Esophagus muscularis mucosa (tissue), 4 donors: ENCODE measurements at regions not wholly inside any gene's neighbourhood (a gene's known extent, or its start where the extent isn't known, plus 50 kb on each side); places are given as distances from the start of the nearest gene placed in this dataset.

Source experiments
- EP300 ChIP-seq: sonication (generic); formaldehyde crosslinking; IDR thresholded peaks from one replicate; pipeline ENCODE4 v1.6.1; 2017; ENCODE audit warnings: antibody characterized with exemption
- POLR2A ChIP-seq: fragments of 450-650 bp; IDR thresholded peaks from one replicate; pipeline ENCODE4 v1.6.1; 2017; ENCODE audit warnings: antibody characterized with exemption, moderate library complexity, mild to moderate bottlenecking, low read depth
- POLR2AphosphoS5 ChIP-seq, 2 donors: sonication (generic); formaldehyde crosslinking; IDR thresholded peaks; one replicate each; pipeline ENCODE4 v1.6.1; 2017; ENCODE audit warnings: antibody characterized with exemption in 2 of 2
- TF ChIP-seq, protein P1 (sequence below), 3 experiments: fragments of 200-600 bp in 2 of 3; fragments of 450-650 bp in 1 of 3; sonication (generic) in 2 of 3; IDR thresholded peaks; one replicate each; pipeline ENCODE4 v1.5.1; 2017 to 2019; ENCODE audit warnings: antibody characterized with exemption in 3 of 3, mild to moderate bottlenecking in 2 of 3, moderate library complexity in 1 of 3

DNA sequence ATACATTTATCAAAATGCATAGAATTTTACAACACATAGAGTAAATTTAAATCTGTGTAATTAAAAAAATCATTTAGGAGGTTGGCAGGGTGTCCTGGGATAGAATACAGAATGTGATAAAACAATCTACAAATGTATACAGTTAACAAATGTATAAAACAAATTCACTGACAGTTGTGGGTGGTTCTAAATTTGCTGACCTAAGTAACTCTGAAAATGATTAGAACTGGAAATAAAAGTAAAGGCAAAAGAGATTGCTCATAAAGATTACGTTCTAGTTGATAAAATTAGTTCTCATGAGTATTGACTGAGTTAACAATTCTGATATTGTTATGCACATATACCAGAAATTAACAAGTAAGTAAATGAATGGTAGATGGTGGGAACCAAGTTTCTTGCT lies 1827.3 kb upstream of the FLRT2 start:
- TF ChIP-seq POLR2AphosphoS5 (IDR thresholded peaks at IDR 0.05) (no peak), POLR2A (no peak), EP300 (no peak)
- TF ChIP-seq, protein P1, sequence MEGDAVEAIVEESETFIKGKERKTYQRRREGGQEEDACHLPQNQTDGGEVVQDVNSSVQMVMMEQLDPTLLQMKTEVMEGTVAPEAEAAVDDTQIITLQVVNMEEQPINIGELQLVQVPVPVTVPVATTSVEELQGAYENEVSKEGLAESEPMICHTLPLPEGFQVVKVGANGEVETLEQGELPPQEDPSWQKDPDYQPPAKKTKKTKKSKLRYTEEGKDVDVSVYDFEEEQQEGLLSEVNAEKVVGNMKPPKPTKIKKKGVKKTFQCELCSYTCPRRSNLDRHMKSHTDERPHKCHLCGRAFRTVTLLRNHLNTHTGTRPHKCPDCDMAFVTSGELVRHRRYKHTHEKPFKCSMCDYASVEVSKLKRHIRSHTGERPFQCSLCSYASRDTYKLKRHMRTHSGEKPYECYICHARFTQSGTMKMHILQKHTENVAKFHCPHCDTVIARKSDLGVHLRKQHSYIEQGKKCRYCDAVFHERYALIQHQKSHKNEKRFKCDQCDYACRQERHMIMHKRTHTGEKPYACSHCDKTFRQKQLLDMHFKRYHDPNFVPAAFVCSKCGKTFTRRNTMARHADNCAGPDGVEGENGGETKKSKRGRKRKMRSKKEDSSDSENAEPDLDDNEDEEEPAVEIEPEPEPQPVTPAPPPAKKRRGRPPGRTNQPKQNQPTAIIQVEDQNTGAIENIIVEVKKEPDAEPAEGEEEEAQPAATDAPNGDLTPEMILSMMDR (IDR thresholded peaks at IDR 0.05): no peak
